GM21515 (cell line): ENCODE measurements at regions not wholly inside any gene's neighbourhood (a gene's known extent, or its start where the extent isn't known, plus 50 kb on each side); places are given as distances from the start of the nearest gene placed in this dataset.

Experiments used
- ATAC-seq: cut with Tn5 transposase; IDR thresholded peaks from one replicate; pipeline ENCODE4 v1.9.1; 2021; ENCODE audit not compliant: unreplicated experiment

DNA sequence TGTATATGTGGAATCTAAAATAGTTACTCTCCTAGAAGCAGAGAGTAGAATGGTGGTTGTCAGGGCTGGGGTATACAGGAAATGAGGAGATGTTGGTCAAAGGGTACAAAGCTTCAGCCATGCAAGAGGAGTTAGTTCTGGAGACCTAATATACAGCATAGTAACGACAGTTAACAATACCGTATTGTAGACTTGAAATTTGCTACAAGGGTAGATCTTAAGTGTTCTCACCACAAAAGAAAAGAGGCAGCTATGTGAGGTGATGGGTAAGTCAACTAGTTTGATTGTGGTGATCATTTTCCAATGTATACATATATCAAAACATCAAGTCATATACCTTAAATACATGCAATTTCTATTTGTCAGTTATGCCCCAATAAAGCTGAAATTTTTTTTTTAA, 98.2 kb upstream of the CYP1B1 start:
- no peak for ATAC-seq

DNA sequence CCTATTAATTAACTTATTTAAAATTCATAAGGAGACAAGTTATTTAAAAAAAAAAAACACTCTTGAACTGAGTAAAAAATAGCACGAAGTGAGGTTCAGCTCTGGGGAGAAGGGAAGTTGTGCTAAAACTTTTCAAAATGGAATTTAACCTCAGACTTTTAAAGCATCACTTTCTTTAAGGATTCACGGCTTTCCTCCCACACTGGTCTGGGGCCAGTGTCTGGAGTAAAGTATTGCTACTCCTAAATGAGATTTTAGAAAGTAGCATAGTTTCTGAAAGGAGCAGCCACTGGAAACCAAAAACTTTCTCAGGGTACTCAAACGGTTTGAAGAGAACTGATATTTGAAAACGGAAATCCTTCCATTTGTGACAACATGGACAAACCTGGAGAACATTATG, 97.7 kb upstream of the CYP1B1 start:
- no peak for ATAC-seq

DNA sequence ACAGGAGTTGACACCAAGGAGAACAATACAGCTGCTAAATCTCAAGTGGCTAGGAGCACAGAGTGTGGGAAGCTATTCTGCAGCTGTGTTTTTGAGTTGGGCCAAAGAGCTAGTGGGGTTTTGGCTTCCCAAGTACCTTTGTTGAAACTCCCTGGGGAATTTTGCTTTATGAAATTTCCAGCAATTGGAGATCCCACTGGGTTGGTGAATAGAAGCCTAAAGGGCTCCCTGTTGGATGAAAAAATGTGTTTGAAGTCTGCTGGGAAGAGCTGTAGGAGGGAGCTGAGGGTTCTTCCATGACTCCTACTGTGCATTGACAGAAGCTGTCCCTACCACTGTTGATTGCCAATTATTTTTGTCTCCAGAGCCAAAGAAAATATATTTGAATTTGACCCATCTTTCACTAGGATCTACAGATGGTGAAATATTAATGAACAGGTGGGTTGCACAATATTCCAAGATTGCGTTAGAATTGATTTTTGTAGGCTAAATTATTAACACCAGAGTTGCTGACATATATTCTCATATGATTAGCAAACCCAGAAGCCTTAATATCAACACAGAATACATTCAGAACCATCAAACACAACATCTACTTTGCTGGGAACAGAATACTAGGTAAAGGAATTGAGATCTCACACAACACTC, 95.4 kb upstream of the CYP1B1 start:
- ATAC-seq, result no peak

DNA sequence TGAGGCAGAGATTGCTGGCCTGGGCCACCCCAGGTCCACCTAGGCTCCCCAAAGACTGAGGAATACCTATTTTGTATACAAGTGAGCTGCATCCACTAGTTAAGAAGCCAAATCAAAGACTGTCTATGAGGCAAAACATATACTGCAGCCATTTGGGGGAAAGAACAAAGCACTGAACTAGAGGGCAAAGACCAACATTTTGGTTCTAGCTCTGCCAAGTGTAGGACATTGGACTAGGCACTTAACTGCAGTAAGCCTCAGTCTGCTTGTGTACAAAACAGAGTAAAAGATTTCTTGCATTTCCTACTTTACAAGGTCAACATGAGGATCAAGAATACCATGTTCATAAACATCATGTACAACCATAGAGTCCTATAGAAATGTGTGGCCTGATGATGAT, 94.8 kb upstream of the CYP1B1 start:
- ATAC-seq, result no peak

DNA sequence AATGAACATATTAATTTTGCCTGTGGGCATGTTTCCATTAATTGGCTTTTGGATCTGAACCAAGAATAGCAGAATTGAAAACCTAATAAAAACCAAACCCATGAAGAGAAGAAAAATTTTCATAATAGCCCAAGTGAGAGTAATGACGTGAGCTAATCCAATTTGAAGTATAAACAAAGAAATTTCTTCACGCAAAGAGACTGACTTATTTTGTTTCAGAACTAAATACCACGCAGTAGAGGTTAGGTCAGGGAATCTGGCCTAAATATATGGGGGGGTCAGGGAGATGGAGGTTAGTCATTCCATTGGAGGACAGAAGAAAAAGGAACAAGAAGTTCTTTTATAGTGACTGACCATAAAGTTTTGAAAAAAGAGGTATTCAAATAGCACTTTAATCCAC, 94.1 kb upstream of the CYP1B1 start:
- ATAC-seq, result no peak

DNA sequence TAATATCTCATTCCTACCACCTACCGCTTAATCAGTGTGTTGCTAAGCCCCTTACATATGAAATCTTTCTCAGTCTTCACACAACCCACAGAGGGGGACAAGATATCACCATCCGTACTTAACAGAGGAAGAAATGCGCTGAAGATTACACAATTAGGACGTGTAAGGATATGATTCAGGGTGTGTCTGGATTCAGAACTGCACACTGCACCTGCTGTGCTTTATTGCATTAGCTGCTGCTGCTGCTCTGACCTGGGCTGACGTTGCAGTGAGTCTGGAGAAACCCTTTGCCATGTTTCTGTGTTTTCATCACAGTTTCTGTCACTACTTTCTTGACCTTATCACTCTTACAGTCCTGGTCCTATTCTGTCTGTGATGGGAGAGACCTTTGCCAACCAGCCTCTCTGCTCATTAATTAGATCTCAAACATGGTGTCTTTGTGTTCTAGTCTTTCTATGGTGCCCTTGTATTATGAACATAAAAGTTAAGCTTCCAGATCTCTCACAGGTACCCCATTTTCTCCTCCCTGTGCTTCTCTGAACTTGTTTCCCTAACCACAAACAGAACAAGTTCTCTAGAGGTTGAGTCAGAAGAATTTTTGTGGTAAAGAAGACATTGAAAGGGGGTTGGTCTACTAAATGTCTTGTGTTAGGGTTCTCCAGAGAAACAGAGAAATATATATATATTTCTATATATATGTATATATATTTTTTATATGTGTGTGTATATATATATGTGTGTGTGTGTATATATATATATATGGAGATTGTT, 92.9 kb upstream of the CYP1B1 start:
- no peak for ATAC-seq

DNA sequence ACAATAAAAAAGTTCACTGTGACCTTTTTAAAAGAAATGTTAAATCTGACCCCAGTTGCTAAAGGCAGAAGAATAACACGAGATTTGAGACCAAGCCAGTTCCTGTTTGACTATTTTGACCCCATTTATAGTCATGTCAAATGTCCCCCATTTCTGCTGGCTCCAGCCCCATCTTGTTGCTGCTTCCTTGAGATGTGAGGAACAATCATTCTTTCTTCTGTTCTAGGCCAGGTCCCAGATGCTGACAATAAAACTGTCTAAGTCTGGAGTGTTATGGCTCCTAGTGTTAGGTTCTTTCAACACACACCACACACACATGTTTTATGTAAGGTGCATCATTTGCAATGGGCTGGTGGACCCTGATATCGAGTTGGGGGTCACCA, 92.0 kb upstream of the CYP1B1 start:
- no peak for ATAC-seq

DNA sequence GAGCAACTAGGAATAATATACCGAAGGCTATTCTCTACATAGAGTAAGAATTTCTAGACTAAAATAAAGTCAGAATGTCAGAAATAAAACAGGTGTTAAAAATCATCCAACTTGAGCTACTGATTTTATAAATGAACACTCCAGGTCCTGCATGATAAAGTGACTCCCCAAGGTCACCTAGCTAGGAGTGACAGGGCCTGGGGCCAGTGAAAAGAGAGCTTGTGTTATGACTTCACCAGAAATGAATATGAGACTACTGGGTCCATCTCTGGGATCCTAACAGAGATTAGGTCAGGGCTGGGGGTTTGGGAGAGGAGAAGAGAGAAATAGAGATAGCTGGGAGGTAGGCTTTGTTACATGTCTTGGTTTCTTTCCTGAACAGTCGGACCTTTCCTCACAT, 89.7 kb upstream of the CYP1B1 start:
- no peak for ATAC-seq

DNA sequence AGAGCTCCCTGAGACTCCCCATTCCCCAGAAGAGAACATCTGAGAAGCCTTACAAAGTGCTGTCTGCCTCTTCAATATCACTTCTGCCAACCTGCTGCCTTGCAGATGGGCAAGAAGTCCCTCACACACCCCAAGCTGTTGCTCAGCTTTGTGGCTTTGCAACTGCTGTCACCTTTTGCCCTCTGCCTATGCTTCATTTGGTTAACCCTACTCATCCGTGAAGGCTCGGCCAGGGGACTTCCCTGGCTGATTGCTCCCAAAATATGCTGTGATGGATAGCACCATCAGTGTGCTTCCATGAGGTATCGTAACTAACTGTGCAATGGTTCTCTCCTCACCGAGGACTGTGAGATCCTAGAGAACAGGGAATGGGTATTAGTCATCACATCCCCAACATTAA, 88.9 kb upstream of the CYP1B1 start:
- no peak for ATAC-seq

DNA sequence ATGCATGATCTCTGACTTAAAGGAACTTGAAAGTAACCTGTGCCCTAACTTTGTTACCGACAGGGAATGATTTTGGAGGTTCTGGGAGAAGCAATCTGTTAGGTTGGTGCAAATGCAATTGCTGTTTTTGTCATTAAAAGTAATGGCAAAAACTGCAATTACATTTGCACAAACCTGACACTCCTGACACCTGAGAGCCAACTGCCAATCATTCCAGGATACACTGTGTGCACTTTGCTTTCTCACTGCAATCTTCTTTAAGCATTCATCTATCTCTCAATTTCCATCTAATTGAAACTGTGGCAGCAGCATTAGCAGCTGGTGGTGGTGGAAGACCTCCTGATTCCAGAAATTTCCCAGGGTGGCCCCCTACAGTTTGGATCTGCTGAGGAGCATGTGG, 87.6 kb upstream of the CYP1B1 start:
- no peak for ATAC-seq

DNA sequence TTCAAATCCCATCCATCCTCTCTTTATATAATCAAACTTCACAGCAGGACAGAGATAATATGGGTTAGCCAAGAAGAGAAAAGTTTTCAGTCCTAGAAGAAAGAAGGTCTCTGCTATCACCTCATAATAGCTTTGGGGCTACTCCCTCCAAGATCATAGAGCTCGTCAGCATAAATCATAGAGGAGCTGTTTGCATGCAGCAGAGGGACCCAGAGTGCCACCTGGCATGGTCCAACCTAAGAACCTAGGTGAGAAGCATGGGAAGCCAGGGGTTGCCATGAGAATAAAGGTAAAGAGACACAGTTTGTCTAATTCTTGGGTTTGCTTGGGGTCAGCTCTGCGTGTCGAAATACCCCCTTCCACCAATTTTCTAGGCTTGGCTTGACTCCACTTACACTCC, 87.1 kb upstream of the CYP1B1 start:
- ATAC-seq, result no peak

DNA sequence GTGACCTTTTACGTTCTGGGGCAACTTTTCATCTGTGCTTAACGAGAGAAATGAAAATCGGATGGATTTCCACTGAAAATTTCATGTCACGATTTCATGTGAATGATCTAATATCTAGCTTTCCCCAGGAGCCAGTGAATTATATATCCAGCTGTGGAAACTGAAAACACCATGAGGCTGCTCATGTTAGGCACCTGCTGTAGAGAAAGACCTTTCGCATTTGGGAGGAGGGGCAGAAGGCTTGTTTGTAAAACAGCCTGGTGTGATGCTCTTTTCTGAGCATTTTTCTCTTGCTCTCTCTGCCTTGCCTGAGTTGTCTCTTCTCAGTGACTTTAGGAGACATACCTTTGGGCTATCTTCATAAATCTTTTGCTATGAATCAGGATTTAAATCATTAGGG, 84.6 kb upstream of the CYP1B1 start:
- ATAC-seq, result no peak

DNA sequence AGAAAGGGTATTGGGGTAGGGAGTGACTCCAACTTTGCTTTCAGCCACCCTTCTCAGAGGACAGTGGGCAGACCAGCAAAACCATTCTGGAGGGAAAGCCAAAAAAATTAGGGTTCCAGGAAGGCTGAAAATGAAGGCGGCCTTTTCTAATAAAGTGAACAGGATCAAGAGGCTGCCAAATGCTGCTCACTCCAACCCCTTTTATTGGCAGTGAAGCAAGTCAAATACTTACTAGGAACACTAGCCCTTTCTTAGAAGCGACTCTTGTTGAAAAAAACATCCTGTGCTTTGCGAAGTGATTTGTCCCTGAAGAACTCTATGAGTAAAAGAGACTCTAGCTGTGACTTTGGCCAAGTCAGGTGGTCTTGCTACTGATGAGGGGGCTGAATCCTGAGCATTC, 83.6 kb upstream of the CYP1B1 start:
- no peak for ATAC-seq

DNA sequence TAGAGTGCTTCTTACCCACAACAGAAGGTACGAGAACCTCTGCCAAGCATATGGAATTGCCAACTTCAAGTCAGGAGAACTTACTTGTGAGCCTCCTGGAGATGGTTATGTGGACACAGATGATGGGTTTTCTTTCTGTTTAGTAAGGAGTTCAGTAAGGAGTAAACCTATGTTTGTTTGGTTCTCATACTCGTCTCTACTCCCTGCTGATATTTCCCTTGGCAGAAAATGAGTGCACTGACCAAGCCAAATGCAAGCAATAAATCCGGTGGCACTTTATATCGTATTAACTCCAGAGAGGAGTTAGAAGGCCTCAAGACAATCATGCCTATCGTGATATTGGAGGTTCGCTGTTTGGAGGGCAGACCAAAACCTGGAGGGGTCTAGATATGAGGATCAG, 83.2 kb upstream of the CYP1B1 start:
- ATAC-seq, result no peak

DNA sequence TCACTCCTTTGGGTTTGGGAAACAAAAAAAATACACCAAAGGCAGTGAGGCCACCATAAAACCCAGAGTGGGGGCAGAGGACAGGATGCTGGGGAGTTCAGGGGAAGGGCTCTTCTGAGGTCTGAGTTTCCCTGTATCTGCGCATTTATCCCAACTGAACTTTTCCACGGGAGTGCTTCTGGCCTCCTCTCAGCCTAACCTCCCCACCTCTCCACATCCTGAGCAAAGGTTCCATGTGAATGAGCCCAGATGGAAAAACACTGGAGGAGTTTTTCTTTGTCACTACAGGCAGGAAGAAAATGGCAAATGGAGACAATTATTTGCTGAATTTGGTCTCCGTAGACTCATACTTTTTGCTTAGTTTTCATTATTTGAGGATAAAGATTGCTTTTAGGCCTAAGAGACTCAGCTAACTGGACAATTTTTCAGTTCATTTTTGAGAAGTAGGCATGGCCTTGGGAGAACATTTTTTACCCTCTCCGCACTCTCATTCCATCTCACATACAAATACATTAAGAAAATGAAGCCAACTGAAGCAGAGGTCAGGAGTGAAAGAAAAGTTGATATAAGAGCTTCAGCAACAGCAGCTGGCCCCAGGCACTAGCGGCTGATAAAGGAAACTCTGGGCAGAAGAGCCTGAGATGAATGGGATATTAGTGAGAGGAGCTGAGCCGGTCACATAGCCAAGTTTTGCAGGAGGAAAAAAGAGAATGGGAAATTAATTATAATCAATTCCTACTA, 82.6 kb upstream of the CYP1B1 start:
- no peak for ATAC-seq

DNA sequence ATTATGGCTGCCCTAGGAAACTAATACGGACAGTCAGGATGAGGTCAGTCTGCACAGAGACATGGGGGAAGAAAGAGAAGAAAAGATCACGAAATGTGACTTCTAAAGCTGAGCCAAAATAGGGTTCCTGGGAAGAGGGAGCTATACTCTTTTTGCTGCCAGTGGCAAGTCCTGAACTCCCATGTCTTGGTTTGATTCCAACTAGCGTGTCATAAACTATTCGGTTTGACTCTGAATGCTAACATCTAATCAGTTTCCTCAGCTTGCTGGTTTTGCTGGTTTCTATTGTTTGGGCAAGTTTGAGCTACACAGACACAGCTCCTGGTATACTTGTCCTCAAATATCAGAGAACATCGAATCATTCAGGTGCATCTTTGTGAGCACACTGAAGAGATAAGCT, 80.5 kb upstream of the CYP1B1 start:
- ATAC-seq, result no peak

DNA sequence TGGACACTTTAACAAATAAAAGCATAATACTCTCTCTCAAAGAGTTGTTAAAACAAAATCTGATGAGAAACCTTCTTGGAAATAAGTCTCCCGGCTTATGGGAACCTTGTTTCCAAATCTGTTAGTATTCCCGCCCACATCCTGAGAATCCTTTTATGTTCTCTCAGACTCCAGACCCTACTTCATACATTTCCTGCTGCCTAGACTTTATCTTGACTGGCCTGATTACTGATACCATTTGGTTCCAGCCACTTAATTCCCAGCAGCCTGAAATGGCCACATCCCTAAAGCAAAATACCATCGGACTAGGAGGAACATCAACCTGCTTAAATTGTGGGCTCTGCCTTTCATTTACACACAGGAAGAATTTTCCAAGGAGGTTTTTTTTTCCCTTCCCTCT, 79.1 kb upstream of the CYP1B1 start:
- no peak for ATAC-seq

DNA sequence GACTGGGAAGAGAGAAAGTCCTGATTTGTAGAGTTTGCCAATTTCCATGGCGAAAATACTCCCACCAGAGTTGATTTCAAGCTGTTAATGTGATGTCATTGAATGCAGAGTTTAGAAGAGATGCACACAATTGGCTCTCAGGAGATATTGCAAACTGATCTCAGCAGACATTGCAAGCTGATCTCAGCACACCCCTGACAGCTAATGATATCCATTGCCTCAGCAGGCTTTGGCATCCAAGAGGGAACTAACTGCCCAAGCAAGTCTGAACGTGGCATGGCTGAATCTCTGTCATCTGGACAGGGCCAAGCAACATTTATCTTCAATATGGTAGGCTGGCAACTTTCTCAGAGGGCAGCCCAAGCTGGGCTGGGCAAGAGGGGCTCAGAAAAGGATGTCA, 78.4 kb upstream of the CYP1B1 start:
- no peak for ATAC-seq

DNA sequence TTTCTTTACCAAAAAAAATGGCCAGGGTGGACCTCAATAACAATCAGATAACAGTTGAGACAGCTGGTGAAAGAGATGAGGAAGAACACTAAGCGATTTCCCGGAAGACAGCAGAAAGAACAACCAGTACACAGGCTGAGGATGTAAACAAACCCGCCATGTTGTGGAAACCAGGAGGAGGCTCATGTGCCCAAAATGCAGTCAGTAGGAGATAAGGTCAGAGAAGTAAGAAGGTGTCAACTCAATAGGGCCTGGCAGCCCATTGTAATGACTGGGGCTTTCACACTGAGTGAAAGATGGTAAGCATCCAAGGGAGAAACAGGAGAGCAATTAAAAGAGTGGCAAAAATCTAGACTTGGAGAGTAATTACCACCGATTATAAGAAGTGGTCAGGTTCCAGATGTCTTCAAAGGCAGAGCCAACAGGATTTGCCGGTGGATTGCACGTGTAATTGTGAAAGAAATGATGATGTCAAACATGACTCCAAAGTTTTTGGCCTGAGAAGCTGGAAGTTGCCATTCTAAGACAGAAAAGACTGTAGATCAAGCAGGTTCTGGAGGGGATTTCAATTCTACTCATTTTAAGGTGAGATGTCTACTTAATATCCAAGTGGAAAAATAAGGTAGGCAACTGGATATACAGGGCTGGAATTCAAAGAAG, 77.7 kb upstream of the CYP1B1 start:
- ATAC-seq, result no peak

DNA sequence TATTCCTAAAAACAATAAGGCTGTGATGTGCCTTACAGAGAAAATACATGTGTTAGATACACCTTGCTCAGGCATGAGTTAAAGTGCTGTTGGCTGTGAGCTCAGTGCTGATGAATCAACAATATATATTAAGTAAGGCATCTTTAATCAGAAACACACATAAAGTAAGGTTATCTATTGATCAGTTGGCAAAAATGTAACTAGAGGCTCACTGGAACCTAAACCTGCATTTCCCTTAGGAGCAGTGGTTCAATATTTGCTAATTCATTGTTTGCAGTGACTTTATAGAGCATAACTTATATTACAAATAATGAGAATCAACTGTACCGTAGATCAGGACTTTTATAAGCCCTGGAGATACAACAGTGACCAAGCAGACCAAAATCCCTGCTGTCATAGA, 77.0 kb upstream of the CYP1B1 start:
- ATAC-seq, result no peak

DNA sequence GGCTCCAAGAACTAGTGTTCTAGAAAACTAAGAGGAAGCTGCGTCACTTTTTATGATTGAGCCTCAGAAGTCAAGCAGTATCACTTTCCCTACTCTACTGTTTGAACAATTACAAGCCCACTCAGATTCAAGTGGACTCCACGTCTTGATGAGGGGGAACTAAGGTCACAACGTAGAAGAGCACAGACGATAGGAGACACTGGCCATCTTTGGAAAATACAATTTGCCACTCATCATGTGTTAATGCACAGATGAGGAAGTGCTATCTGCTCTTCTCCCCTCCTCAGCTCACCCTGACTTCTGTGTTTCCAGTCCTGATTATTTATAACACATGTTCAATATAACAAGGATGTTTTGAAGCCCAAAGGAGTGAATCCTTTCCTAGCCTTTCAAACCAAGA, 76.1 kb upstream of the CYP1B1 start:
- no peak for ATAC-seq

DNA sequence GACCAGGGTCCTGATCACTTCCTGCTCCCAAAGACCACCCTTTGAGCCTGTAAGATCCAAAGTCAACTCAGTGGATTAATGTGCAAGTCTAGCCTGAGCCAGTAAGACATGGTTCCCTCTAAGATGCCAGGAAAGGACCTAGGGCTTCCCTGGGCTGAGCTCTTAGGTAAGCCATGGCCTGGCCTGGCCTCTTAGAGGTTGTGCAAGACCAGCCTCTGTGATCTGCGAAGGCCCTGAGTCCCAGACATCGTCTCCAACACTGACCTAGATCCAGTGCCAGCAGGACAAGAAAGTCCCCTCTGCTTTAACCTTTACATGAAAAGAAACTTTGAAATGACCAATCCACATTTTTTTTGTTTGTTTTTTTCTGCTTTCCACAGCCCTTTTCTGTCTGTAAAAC, 73.6 kb upstream of the CYP1B1 start:
- ATAC-seq, result no peak
